Mononuclear cell (primary cell): ENCODE measurements at regions not wholly inside any gene's neighbourhood (a gene's known extent, or its start where the extent isn't known, plus 50 kb on each side); places are given as distances from the start of the nearest gene placed in this dataset.

Experiments
- H3K27me3 ChIP-seq: 2 replicates; pipeline ENCODE4 v1.6.0; 2011; ENCODE audit warnings: low read length, control low read depth; ENCODE audit not compliant: insufficient read depth
- H3K4me1 ChIP-seq: 2 replicates; pipeline ENCODE4 v1.5.1; 2011; ENCODE audit warnings: mild to moderate bottlenecking, low read length, control low read depth; ENCODE audit not compliant: insufficient read depth
- H3K4me3 ChIP-seq: 2 replicates; pipeline ENCODE4 v1.5.1; 2011; ENCODE audit warnings: mild to moderate bottlenecking, low read length, moderate library complexity
- H3K9me3 ChIP-seq: 2 replicates; pipeline ENCODE4 v1.5.1; 2011; ENCODE audit warnings: low read depth, mild to moderate bottlenecking, control low read depth, low read length

GRCh38 chr5:143671674-143672569 lies 140.0 kb upstream of the HMHB1 start:
- Histone ChIP-seq H3K4me1 (no peaks in the 10 kb centered on the region), H3K27me3 (no peaks in the 10 kb centered on the region), H3K9me3 (no peaks in the 10 kb centered on the region), H3K4me3 (no peak overlapping the region)

GRCh38 chr5:143671021-143671420 lies 140.9 kb upstream of the HMHB1 start:
- Histone ChIP-seq H3K9me3 (no peaks in the 10 kb centered on the region), H3K4me1 (no peaks in the 10 kb centered on the region), H3K27me3 (no peaks in the 10 kb centered on the region), H3K4me3 (no peak overlapping the region)

GRCh38 chr5:143665866-143666265 lies 146.1 kb upstream of the HMHB1 start:
- Histone ChIP-seq H3K9me3 (no peaks in the 10 kb centered on the region), H3K4me1 (no peaks in the 10 kb centered on the region), H3K4me3 (no peak overlapping the region), H3K27me3 (no peaks in the 10 kb centered on the region)

GRCh38 chr5:143664623-143665022 lies 147.3 kb upstream of the HMHB1 start:
- H3K4me1 ChIP-seq = no peaks in the 10 kb centered on the region
- no peaks in the 10 kb centered on the region for H3K9me3 ChIP-seq
- no peaks in the 10 kb centered on the region for H3K27me3 ChIP-seq
- no peak overlapping the region for H3K4me3 ChIP-seq

GRCh38 chr5:143663872-143664271 lies 148.1 kb upstream of the HMHB1 start:
- Histone ChIP-seq H3K4me3 (no peak overlapping the region), H3K27me3 (no peaks in the 10 kb centered on the region), H3K9me3 (no peaks in the 10 kb centered on the region), H3K4me1 (no peaks in the 10 kb centered on the region)

- H3K4me3 ChIP-seq = no peak overlapping the region
- H3K4me1 ChIP-seq = peaks cover 3% of the 10 kb centered on the region
- H3K9me3 ChIP-seq = no peaks in the 10 kb centered on the region
- H3K27me3 ChIP-seq = no peaks in the 10 kb centered on the region
These were observed 149.9 kb upstream of the HMHB1 start for GRCh38 chr5:143662020-143662419.

GRCh38 chr5:143660625-143661024 lies 151.3 kb upstream of the HMHB1 start:
- Histone ChIP-seq H3K4me3 (no peak overlapping the region), H3K4me1 (peaks cover 3% of the 10 kb centered on the region), H3K9me3 (no peaks in the 10 kb centered on the region), H3K27me3 (no peaks in the 10 kb centered on the region)

GRCh38 chr5:143659599-143660238 lies 152.2 kb upstream of the HMHB1 start:
- no peaks in the 10 kb centered on the region for H3K27me3 ChIP-seq
- no peak overlapping the region for H3K4me3 ChIP-seq
- H3K9me3 ChIP-seq = no peaks in the 10 kb centered on the region
- H3K4me1 ChIP-seq = peaks cover 3% of the 10 kb centered on the region

- no peaks in the 10 kb centered on the region for H3K9me3 ChIP-seq
- H3K27me3 ChIP-seq = no peaks in the 10 kb centered on the region
- H3K4me1 ChIP-seq = peaks cover 3% of the 10 kb centered on the region
- H3K4me3 ChIP-seq = no peak overlapping the region
These were observed 153.0 kb upstream of the HMHB1 start for GRCh38 chr5:143658956-143659355.

- Histone ChIP-seq H3K4me1 (peaks cover 3% of the 10 kb centered on the region), H3K4me3 (no peak overlapping the region), H3K27me3 (no peaks in the 10 kb centered on the region), H3K9me3 (no peaks in the 10 kb centered on the region)
These were observed 154.2 kb upstream of the HMHB1 start for GRCh38 chr5:143657647-143658285.

GRCh38 chr5:143653766-143654282 lies 158.1 kb upstream of the HMHB1 start:
- Histone ChIP-seq H3K9me3 (no peaks in the 10 kb centered on the region), H3K4me1 (peaks cover 3% of the 10 kb centered on the region), H3K27me3 (no peaks in the 10 kb centered on the region), H3K4me3 (no peak overlapping the region)

GRCh38 chr5:143653256-143653655 lies 158.7 kb upstream of the HMHB1 start:
- no peaks in the 10 kb centered on the region for H3K27me3 ChIP-seq
- H3K9me3 ChIP-seq = no peaks in the 10 kb centered on the region
- H3K4me1 ChIP-seq = peaks cover 3% of the 10 kb centered on the region
- H3K4me3 ChIP-seq = no peak overlapping the region

GRCh38 chr5:143652108-143652700 lies 159.8 kb upstream of the HMHB1 start:
- Histone ChIP-seq H3K4me3 (no peak overlapping the region), H3K27me3 (no peaks in the 10 kb centered on the region), H3K9me3 (no peaks in the 10 kb centered on the region), H3K4me1 (no peaks in the 10 kb centered on the region)

- H3K4me3 ChIP-seq = no peak overlapping the region
These were observed 161.9 kb upstream of the HMHB1 start for GRCh38 chr5:143649937-143650621.

More at GRCh38 chr5:143649937-143650621, 161.9 kb upstream of the HMHB1 start:
- Histone ChIP-seq H3K9me3 (no peaks in the 10 kb centered on the region), H3K27me3 (no peaks in the 10 kb centered on the region), H3K4me1 (no peaks in the 10 kb centered on the region)
